DMS153 treated with DMSO at 0.1 percent for 48 hours (cell line): ENCODE measurements at regions not wholly inside any gene's neighbourhood (a gene's known extent, or its start where the extent isn't known, plus 50 kb on each side); places are given as distances from the start of the nearest gene placed in this dataset.
A peak's percentile ranks its signal among the peaks of the same experiment; 100 is the strongest.

Source experiments
- DNase-seq: peaks from one replicate; lab custom pipeline; 2025; ENCODE audit not compliant: unreplicated experiment; lab: John Stamatoyannopoulos, UW

DNA sequence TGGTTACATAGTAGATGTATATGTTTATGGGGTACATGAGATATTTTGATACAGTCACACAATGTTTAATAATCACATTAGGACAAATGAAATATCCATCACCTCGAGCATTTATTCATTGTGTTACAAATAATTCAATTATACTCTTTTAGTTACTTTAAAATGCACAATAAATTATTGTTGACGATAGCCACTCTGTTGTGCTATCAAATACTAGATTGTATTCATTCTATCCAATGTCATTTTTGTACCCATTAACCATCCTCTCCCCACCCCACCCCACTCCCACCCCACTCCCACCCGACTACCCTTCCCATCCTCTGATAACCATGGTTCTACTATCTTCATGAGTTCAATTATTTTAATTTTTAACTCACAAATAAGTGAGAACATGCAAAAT is 585.4 kb downstream of the CDH26 start:
- DNase-seq: no peak

DNA sequence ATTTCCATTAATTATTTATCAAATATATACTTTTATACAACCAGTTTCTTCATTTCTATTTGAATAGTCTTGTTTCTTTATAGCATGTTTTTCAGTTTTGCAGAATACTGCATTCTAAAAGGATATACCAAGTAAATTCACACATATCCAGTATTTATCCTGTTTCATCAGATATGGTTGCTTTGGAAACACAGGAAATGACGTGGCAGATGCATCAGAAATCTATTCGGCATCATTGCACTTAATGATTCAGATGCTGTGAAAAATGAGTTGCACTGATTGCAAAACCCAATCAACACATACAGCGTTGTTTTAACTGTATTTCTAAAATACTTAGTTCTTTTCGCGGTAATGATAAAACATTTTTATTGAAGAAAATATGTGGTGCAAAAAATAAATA is 594.9 kb downstream of the CDH26 start:
- DNase-seq: no peak

DNA sequence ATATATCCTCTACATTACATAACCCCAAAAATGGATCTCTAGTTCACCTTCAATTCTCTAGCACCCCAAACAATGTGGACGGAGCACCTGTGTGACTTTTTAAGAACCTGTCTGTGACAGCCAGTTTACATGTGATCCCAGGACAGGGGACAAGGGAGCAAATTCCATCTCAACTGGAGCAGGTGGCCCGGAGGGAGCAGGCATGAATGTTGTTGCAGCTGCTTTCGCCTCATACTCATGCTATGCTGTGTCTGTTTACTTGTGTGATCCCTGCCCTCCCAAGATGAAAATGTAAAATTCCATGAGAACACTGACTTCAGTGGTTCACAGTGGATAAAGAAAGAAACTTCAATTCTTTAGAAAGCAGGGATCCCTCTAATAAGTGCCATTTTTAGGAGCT is 600.3 kb downstream of the CDH26 start:
- DNase-seq: no peak

DNA sequence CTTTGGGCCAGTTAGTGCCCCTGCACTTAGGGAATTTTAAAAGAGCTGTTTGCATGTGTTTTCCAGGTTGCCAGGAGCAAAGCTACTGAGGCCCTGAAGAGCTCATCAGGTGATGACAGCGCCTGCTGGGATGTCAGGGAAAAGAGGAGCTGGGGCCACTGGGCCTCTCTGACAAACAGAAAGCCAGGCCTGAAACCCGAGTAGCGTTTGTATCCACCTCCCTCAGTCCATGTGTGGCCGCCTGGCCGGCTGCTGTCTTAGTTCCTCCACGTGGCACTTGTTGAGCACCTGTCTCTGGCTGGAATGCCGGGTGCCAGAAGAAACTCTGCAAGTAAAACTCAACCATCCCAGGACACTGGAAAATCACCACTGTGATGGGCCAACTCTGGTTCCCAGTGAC is 601.2 kb downstream of the CDH26 start:
- peak; percentile 13 for DNase-seq

DNA sequence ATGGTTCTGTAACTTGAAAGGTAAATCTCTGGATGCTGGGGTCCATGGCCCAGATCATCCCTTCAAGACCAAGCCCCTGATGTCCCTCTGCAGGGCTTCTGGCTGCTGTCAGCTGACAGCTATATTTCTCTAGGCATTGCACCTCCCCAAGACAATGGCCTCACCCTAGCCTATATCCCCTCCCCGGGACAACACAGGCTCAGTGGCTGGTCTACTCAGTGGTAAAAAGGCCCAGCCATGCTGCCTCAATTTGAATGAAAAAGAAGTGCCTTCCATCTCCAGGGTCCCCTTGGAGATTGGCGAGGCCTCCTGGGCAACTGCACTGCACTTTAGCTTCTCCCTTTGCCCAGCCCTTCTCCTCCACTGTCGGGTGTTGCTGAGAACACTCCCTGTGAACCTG is 602.8 kb downstream of the CDH26 start:
- DNase-seq: no peak

DNA sequence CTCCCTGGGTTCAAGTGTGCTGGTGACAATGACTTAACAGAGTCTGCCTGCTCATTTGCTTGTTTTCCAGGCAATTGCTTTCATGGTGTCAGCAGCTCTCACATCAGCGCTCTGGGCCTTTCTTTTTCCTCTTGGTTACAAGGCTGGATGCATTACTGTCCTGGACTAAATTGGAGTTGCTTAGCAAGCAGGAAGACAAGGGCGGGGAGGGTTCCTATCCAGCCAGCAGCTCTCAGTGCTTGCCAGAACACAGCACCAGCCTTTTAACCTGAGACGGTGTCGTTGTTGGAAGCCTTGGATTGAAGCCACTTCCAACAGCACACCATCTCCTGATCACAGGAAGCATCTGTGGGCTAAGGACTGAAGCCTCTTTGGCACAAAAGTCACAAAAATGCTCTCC is 606.9 kb downstream of the CDH26 start:
- DNase-seq: no peak

DNA sequence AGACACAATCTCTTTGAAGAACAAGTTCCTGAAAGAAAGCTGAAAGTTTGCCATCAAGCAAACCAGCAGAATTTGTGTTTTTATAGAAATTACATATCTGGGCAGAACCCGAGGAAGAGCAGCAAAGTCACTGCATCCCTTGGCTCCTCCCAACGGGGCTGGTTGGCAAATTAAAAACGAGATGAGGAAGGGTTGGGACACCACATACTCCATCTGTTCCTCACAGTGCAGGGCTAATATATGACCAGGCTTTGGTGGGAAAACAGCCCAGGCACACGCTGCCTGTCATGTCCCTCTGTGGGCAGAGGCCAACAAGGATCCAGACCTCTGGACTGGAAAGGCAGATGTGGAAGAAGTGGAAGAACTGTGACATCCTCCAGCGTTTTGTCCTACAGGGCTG is 607.3 kb downstream of the CDH26 start:
- no peak for DNase-seq

DNA sequence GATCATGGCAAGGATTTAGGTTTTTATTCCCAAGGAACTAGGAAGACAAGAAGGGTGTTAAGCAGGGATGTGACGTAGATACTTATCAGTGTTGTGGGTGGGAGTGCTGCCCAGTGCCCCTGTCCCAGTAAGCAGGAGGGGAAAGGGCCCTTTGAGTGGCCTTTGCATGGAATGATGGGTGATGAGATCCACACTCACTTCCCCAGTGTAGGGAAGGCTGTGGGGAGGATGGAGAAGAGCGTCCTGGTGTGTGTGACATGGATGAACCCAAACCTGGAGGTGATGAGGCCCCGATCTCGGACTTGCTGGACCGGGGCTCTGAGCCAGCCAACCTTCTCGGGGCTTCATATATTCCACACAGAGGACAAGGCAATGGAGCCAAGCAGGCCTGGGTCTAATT is 610.9 kb downstream of the CDH26 start:
- no peak for DNase-seq

DNA sequence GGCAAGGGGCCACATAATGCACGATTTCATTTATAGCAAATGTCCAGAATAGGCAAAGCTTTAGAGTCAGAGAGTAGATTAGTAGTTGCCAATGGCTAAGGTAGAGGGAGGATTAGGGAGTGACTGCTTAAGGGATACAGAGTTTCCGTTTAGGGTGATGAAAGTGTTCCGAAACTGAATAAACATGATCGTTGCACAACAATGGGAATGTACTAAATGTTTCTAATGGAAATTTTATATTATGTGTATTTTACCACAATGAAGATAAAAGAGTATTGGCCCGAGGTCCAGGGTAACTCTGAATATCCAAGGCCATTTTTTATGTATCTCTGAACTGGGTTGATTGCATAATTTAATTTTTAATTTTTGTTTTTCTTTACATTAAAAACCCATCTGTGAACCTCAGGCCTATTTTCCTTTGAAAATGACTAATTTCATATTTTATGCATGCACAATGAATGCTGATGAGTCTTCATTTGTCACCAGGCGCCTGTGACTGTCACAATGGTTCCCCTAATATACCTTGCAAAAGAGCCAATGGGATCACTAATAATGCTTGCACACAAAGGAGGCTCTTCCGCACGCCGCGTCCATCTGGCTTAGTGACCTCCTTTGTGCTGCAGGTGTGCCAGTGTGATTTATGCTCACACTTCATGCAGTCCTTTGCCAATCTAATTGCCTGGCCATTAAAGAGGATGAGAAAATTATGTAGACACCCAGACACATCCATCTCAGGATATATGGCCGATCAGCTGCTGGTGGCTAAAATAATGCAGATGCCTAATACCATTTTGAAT is 612.5 kb downstream of the CDH26 start:
- DNase-seq: no peak

DNA sequence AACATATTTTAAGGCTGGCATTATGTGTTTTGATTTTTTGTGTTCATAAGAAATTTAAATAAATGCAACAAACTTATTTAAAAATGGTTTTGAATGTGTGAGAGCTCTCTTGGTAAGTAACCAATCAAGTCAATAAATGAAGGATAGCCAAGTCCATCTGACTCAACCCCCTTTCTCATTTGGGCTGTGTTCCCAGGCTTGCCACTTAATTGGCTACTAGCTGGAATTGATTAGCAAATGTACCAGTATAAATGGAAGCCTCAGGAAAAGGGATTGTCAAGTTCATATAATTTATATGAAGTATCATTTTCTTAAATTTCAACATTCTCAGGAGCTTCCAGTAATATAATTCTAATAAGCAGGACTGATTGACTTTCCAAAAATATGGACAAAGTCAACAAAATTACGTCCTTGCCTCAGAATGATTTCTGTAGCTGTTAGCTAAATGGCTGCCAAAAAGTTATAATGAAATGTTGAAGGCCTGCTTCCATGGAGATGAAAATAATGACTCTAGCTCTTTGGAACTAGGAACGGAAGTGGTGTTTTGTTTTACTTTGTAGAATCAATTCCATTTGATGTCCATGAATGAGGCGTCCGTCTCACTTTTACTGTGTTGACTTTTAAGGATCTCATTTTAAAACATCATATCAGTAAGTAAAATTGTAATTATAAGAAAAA is 614.9 kb downstream of the CDH26 start:
- DNase-seq: peak; percentile 5

DNA sequence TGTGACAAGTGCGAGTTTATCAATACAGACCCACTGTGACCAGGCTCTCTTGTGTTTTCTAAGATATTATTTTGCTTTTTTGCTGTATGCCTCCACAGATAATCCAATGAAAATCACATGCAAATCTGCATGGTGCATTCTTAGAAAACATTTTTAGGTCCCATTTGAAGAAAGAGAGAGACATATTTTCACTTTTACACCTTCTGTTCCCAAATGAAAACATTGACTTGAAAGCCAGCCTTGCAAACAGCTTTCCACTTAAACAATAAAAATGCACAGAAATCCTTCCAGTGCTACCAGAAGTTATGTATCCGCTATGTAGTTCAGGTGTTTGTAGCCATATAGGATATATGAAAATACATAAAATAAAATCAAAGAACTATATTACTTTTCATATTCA is 618.0 kb downstream of the CDH26 start:
- DNase-seq: no peak

DNA sequence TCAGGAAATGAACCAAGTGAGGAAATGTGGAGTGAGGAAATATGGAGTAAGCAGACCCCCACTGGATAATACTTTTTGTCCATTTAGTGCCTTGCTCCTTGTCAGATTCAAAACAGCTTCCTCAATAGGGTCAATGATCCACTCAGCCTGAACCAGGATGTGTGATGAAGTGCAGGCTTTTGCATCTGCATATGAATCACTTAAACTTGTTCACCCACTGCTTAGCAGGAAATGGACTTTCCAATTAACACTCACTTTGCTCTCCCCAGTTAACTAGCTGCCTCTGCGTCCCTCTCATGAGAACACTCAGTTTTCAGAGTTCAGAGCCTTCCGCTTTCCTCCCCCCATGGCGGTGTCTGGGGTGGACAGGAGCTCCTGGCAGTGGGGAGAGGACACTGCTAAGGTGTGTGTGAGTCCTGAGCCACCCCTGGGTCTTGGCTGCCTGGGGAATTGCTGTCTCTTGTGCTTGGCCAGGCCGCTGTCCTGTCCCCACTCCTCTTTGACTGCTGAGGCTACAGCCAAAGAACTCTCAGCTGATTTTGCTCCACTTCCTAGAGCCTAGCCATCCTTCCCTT is 621.8 kb downstream of the CDH26 start:
- no peak for DNase-seq

DNA sequence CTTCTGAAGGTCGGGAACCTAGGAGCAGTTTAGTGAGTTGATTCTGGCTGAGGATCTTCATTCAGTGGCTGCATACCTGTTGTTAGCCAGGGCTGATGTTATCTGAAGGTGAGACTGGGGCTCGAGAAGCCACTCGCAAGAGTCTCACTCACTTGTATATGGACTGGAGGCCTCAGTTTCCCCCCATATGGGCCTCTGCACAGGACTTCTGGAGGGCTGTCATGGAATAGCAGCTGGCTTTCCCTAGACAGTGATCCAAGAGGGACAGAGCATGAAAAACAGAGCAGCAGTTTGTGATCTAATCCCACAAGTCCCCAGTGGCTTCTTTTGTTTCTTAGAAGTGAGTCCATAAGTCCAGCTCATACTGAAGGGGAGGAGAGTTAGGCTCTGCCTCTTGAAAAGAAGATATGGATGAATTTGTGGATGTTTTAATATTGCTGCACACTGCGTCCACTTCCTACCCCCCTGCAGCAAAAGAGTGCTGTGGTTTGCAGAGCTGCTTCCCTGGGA is 623.4 kb downstream of the CDH26 start:
- no peak for DNase-seq

DNA sequence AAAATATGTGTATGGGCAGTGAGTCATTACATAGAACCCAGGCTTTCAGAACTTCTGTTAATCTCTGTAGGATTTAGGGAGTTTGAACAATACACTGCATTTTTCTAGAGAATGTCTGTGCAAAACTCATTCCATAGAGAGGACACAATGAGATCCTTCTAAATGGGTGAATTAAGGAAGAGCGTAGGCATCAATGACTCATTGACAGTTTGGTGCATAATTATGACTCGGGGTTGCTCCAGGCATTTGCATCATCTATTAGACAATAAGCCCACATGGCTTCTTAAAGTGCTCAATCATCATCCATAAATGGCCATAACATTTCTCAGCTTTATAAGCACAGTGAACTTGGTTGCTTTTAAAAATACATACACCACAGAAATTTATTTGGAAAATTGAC is 625.5 kb downstream of the CDH26 start:
- no peak for DNase-seq

DNA sequence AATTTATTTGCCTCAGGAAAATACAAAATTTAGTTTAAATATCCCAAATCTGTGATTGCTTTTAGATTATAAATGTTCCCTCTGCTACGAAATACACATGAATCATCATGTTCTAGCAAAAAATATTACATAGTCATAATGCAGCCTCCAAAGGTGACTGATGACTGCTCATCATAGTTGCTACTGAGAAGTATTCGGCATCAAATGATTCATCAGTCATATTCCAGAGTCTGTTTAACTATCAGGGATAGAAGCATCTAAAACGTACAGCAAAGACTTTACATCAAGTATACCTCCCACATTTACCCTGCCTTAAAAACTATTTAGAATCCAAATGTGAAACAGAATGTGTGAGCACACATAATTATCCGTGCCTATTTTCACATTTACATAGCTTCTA is 626.0 kb downstream of the CDH26 start:
- no peak for DNase-seq

DNA sequence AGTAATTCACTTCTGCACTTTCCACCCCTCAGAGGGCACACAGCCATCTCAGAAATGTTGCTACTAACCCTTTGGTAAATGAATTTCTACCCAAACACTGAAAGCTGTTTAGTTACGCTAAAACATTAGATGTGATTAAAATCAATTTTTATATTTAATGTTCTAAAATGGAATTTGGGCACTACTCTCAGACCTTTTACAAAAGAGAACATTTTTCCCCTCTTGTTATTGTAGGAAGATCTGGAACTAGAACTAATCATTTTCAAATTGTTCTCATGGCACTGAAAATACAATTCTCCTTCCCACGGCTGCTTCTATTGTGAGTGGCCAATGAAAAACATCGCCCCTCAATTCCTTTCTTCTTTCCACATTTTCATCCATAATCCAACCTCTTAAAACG is 627.4 kb downstream of the CDH26 start:
- no peak for DNase-seq

DNA sequence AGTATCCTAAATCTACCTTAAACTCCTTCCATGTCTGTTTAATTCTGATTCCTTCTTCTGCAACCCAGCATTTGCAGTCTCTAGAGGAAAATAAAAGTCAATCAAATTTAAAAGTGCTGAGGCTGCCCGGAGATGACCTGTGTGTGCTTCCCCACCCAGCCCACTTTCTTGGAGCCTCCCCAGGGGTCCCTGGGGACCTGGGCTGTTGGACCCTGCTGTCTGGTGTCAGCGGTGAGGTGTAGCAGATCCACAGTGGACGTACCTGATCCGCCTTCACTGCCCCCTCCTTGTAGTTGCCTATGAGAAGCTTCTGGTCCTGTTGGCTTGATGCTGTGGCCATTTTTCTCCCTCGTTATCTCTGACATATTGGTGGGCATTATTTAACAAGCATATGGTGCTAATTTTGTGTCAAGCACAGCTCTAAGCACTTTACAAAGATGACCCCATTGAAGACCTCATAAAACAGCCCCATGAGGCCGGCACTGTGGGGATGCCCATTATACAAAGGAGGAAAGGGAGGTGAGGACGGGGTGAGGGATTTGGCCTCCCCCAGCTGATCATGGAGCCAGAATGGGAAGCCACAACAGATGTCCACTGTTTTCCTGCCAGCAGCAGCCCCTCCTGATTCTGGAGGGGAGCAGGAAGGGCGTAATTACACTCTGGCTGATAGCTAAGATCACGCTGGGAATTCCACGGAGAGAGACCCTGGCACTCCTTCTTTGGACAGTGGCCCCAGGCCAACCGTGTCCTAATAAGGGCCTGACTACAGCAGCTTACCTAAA is 628.2 kb downstream of the CDH26 start:
- no peak for DNase-seq

DNA sequence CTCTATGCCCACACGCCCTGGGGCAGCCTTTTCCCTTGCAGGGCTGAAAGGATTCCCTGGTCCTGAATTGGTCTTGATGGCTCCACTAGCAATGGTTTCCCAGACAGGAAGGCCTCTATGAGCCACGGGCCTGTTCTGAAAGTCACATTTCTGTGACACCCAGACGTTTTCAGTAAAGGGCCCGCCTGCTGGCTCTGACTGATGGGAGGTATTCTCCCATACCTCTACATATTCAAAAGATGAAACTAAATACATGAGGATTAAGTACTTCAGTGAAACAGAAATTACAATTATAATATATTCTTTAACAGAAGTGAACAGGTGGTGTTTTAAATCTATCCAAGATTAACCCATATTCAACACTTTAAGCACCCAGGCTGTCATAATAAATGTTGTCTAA is 629.8 kb downstream of the CDH26 start:
- no peak for DNase-seq

DNA sequence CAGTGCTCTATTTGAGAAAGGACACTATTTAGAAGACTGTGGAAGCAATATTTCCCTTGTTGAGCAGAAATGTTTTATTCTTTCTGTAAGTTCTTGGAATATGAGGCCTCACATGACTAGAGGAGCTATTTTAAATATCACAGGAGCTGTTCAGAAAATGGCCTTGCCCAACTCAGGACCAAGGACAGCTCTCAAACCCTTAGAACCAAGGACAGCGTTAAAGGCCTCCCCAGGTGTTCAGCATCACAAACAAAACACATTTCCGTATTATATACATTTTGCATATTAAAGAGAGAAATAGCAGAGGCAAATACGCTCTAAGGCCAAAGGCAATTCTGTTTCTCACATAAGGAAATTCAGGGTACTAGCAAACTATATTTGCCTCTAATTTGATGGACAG is 631.4 kb downstream of the CDH26 start:
- DNase-seq: no peak

DNA sequence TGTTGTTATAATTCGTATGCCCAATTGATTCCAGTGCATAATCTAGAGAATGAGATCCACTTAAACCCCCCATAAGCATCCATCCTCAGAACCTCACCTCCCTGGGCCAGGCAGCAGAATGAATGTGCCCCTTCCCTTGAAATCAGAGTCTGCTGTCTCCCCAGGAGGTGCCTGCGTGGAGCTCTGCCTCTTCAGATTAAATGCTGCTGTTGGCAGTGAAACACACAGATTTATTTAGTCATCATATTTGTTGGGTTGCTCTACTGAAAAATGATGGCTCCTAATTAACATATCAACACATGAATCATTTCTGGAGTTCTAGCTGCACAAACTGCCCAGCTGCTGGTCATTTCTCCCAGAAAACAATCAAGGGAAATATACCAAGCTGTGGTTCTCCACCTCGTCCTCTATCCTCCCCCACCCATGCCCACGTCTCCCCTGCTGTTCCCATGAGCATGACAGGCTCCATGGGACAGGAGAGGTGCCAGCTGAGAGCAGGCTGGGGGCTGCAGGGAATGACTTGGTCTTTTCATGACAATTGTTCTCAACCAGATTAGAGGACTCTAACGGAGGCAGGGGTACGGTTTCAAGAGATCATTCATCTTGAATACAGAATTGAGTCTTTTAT is 633.1 kb downstream of the CDH26 start:
- DNase-seq: no peak

DNA sequence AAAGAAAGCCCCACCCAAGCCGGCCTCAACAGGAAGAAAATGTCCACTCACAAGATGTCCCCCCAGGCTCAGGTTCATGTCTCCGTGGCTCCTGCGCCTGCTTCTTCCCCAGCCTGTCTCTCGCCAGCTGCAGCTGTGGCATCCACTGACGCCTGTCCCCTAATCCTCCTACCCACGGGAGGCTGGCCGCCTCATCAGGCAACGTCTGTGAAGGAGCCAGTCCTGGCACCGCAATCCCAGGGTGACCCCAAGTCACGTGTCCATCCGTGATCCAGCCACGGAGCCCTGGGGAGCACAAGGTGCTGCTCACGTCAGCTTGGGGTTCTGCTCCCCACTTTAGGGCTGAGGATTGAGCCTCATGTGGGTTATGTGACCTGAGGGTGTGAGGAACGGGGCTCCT is 640.3 kb downstream of the CDH26 start:
- no peak for DNase-seq
